ENCODE measurements at regions not wholly inside any gene's neighbourhood (a gene's known extent, or its start where the extent isn't known, plus 50 kb on each side); places are given as distances from the start of the nearest gene placed in this dataset.

DNA sequence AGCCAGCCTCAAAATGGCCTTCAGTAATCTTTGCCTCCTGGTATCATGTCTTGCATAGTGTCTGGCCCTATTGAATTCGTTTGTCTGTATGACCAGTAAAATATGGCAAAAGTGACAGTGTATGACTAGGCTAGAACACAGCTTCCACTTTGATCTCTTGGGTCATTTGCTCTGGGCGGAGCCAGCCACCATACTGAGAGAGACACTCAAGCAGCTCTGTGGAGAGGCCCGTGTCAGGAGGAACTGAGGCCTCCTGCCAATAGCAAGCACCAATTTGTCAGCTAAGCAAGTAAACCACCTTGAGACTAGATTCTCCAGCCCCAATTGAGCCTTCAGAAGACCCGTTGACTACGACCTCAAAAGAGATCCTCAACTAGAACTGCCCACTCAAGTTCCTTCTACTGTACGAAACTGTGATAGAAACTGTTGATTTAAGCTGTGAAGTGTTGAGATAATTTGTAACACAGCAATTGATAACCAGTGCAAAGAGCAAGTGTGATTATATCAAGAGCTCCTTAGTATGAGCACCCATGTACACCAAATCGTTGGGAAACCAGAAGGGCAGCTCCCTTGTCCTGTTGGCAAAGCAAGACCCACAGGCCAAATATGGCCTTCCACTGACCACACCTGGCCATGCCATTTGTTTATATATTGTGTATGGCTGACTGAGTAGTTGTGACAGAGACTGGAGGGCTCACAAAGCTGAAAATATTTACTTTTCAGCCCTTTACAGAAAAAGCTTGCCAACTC lies 52.7 kb upstream of the SERBP1 start:
- H3K4ac ChIP-seq (replicated peaks; ENCODE audit: insufficient read length, low read depth, low read length), result no peak overlapping the region
- H3K27ac ChIP-seq (ENCODE audit: low read depth, low read length), result no peak overlapping the region
- H3K4me1 ChIP-seq (replicated peaks in 1 of 4; ENCODE audit: control insufficient read depth in 3 of 4, insufficient read depth in 4 of 4, low read length in 3 of 4), result peaks cover 0 to 6% (median 0%) of the 10 kb centered on the region in 4 experiments; a peak in 2 of 7 replicates
- H3K9me3 ChIP-seq (ENCODE audit: insufficient read depth in 2 of 2, low read depth in 1 of 2, low read length in 1 of 2), result no peaks in the 10 kb centered on the region
- no peak overlapping the region for H2AFZ ChIP-seq (ENCODE audit: low read length)
- H3K23ac ChIP-seq (ENCODE audit: insufficient read length), result no peak overlapping the region
- no peak overlapping the region for H4K91ac ChIP-seq (replicated peaks; ENCODE audit: insufficient read length, low read length)
- H3K18ac ChIP-seq (ENCODE audit: extremely low read depth, low read length), result no peak overlapping the region
- no peaks in the 10 kb centered on the region for H3K23me2 ChIP-seq (ENCODE audit: low read depth, low read length)
- no peak overlapping the region for H2BK20ac ChIP-seq (ENCODE audit: low read length)
- no peaks in the 10 kb centered on the region for H3K79me2 ChIP-seq (ENCODE audit: control insufficient read depth in 1 of 2, insufficient read depth in 2 of 2, low read length in 2 of 2)
- H3K56ac ChIP-seq (replicated peaks; ENCODE audit: insufficient read length, low read depth, low read length), result no peak overlapping the region
- no peak overlapping the region for H3K9ac ChIP-seq (replicated peaks in 1 of 4; ENCODE audit: extremely low read depth in 1 of 4, low read depth in 3 of 4, low read length in 3 of 4)
- H4K8ac ChIP-seq (ENCODE audit: extremely low read depth, insufficient read depth, low read length), result no peak overlapping the region
- H2BK15ac ChIP-seq (ENCODE audit: low read length), result no peak overlapping the region
- no peaks in the 10 kb centered on the region for H4K20me1 ChIP-seq (replicated peaks in 1 of 2; ENCODE audit: control insufficient read depth in 1 of 2, insufficient read depth in 2 of 2, low read length in 2 of 2)
- H3K36me3 ChIP-seq (ENCODE audit: control insufficient read depth in 2 of 4, insufficient read depth in 4 of 4, low read length in 3 of 4), result no peaks in the 10 kb centered on the region
- H3K27me3 ChIP-seq (replicated peaks in 1 of 4; ENCODE audit: control insufficient read depth in 3 of 4, extremely low read depth in 1 of 4, insufficient read depth in 3 of 4, low read length in 3 of 4), result no peaks in the 10 kb centered on the region
- H3K79me1 ChIP-seq (ENCODE audit: low read depth, low read length), result no peaks in the 10 kb centered on the region
- no peak overlapping the region for H3K4me2 ChIP-seq (ENCODE audit: insufficient read depth in 1 of 2, low read depth in 2 of 2, low read length in 2 of 2)
- WGBS, 2 experiments (ENCODE audit: extremely low coverage in 1 of 2, insufficient coverage in 1 of 2, insufficient read length in 1 of 2, insufficient replicate concordance in 2 of 2, low coverage in 1 of 2, low lambda C conversion rate in 2 of 2, missing lambda C conversion rate in 1 of 2), result 90% methylated on average over 7 of the region's 7 CpGs; no CpG with 5 or more reads in 1 of the 2 experiments
- no peak overlapping the region for H4K5ac ChIP-seq (ENCODE audit: insufficient read length, low read depth, low read length)
- H3K4me3 ChIP-seq (ENCODE audit: extremely low read depth in 1 of 4, insufficient read depth in 2 of 4, low read depth in 3 of 4, low read length in 4 of 4), result no peak overlapping the region
- ChIA-PET POLR2A (ENCODE audit: partially characterized antibody) (interaction anchor here (0.9 to 1.3 kb wide), 2 partner anchors 51 to 53 kb away, joined by 3 to 6 read pairs; partner anchors contain the start of gene SERBP1), CTCF (ENCODE audit: partially characterized antibody) (interaction anchor here (0.8 to 5.3 kb wide), 10 partner anchors 7 to 271 kb away, joined by 3 to 23 read pairs (median 4); no protein-coding TSS in a partner anchor)
- H2BK5ac ChIP-seq (ENCODE audit: low read depth, low read length), result no peak overlapping the region
- FAIRE-seq (no peak), DNase-seq (ENCODE audit: low read depth in 1 of 2, low spot score in 2 of 2) (no peak)
- no peak overlapping the region for H2BK12ac ChIP-seq (ENCODE audit: low read depth, low read length)
- no peak overlapping the region for H3K14ac ChIP-seq (ENCODE audit: insufficient read length)
- H2AK5ac ChIP-seq (ENCODE audit: low read depth, low read length), result no peak overlapping the region
- H2BK120ac ChIP-seq (replicated peaks; ENCODE audit: low read depth, low read length), result no peak overlapping the region
- TF ChIP-seq RFX5 (IDR thresholded peaks at IDR 0.05; ENCODE audit: borderline replicate concordance, low read depth, low read length) (no peak), CBX5 (IDR thresholded peaks at IDR 0.05; ENCODE audit: low read depth, low read length) (no peak), SP4 (IDR thresholded peaks at IDR 0.05; ENCODE audit: low read length) (no peak), EGR1 (IDR thresholded peaks at IDR 0.05; ENCODE audit: borderline replicate concordance, low read depth, low read length) (no peak), HDAC2 (IDR thresholded peaks at IDR 0.05; ENCODE audit: borderline replicate concordance in 1 of 2, low read depth in 2 of 2, low read length in 2 of 2) (no peak), SIX5 (IDR thresholded peaks at IDR 0.05; ENCODE audit: low read depth, low read length) (no peak), TEAD4 (IDR thresholded peaks at IDR 0.05; ENCODE audit: low read depth, low read length) (no peak), ASH2L (IDR thresholded peaks at IDR 0.05; ENCODE audit: low read length) (no peak), CREB1 (IDR thresholded peaks at IDR 0.05) (no peak), CTBP2 (IDR thresholded peaks at IDR 0.05; ENCODE audit: borderline replicate concordance, insufficient read depth, insufficient read length, low read length) (no peak), CBX8 (IDR thresholded peaks at IDR 0.05; ENCODE audit: borderline replicate concordance, low read depth, low read length) (no peak), EZH2 (IDR thresholded peaks at IDR 0.05; ENCODE audit: low read depth, low read length, severe bottlenecking) (no peak)
- TF ChIP-seq, protein P1, sequence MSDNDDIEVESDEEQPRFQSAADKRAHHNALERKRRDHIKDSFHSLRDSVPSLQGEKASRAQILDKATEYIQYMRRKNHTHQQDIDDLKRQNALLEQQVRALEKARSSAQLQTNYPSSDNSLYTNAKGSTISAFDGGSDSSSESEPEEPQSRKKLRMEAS (IDR thresholded peaks at IDR 0.05), result no peak

Measured in H1 (cell line).